Peyer's patch (tissue), 4 donors: ENCODE measurements at regions not wholly inside any gene's neighbourhood (a gene's known extent, or its start where the extent isn't known, plus 50 kb on each side); places are given as distances from the start of the nearest gene placed in this dataset.

Experiments used
- DNase-seq, 3 donors: peaks; one replicate each; pipeline ENCODE4 v3.0.0-alpha.2; 2017 to 2019
- H3K27ac ChIP-seq, 4 donors: fragments of 200-600 bp; sonication (generic); one replicate each; pipeline ENCODE4 v1.5.1; 2016 to 2019
- H3K27me3 ChIP-seq, 2 donors: fragments of 200-600 bp; sonication (generic); one replicate each; pipeline ENCODE4 v1.5.1; 2019
- H3K36me3 ChIP-seq, 3 donors: fragments of 200-600 bp; sonication (generic); one replicate each; pipeline ENCODE4 v1.5.1; 2016 to 2019
- H3K4me1 ChIP-seq, 4 donors: fragments of 200-600 bp; sonication (generic); one replicate each; pipeline ENCODE4 v1.5.1; 2016 to 2019
- H3K4me3 ChIP-seq, 4 donors: fragments of 200-600 bp; sonication (generic); 1 replicate in 3 of 4; 2 replicates in 1 of 4; pipeline ENCODE4 v1.5.1; 2016 to 2019; ENCODE audit warnings: mild to moderate bottlenecking in 1 of 4
- H3K9me3 ChIP-seq, 4 donors: fragments of 200-600 bp; sonication (generic); one replicate each; pipeline ENCODE4 v1.5.1; 2016 to 2019; ENCODE audit warnings: mild to moderate bottlenecking in 1 of 4
- POLR2A ChIP-seq, 2 donors: fragments of 450-650 bp; IDR thresholded peaks; one replicate each; pipeline ENCODE4 v1.5.1; 2017; ENCODE audit warnings: antibody characterized with exemption in 2 of 2, mild to moderate bottlenecking in 2 of 2, moderate library complexity in 2 of 2
- TF ChIP-seq, protein P1 (sequence below), 6 experiments: fragments of 450-650 bp in 4 of 6; fragments of 200-600 bp in 2 of 6; sonication (generic) in 1 of 6; IDR thresholded peaks; one replicate each; pipeline ENCODE4 v1.5.1; 2017 to 2019; ENCODE audit warnings: antibody characterized with exemption in 6 of 6, mild to moderate bottlenecking in 3 of 6, moderate library complexity in 1 of 6

DNA sequence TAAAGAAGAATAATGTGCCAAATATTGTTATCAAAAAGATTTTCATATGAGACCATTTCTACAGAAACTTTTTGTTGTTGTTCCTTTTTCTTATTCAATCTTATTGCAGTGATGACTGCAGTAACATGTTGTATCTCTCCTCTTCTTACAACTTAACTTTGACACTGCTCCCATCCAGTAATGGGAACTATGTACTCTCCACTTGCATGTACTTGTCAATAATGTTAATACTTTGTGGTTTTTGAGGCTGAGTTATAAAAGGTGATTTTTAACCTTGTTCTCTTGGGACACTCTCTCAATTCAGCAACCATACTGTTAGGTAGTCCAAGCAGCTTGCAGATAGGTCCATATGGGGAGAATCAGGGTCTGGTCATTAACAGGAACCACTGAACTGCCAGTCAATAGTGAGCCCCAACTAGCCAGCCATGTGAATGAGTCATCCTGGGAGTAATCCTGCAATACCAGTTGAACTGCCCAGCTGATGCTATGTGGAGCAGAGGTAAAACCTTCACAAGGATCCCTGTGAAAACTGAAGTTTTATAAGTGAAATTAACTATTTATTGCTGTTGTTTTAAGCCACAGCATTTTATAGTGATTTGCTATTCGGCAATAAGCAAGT is 199.6 kb upstream of the DAB2 start:
- TF ChIP-seq, protein P1, sequence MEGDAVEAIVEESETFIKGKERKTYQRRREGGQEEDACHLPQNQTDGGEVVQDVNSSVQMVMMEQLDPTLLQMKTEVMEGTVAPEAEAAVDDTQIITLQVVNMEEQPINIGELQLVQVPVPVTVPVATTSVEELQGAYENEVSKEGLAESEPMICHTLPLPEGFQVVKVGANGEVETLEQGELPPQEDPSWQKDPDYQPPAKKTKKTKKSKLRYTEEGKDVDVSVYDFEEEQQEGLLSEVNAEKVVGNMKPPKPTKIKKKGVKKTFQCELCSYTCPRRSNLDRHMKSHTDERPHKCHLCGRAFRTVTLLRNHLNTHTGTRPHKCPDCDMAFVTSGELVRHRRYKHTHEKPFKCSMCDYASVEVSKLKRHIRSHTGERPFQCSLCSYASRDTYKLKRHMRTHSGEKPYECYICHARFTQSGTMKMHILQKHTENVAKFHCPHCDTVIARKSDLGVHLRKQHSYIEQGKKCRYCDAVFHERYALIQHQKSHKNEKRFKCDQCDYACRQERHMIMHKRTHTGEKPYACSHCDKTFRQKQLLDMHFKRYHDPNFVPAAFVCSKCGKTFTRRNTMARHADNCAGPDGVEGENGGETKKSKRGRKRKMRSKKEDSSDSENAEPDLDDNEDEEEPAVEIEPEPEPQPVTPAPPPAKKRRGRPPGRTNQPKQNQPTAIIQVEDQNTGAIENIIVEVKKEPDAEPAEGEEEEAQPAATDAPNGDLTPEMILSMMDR (IDR thresholded peaks at IDR 0.05) = no peak
- Histone ChIP-seq H3K36me3 (no peaks in the 10 kb centered on the region), H3K9me3 (no peaks in the 10 kb centered on the region), H3K27ac (peak overlapping the region in 3 of 4 donors; percentile 52 to 91 (median 81)), H3K27me3 (no peaks in the 10 kb centered on the region), H3K4me1 (peaks cover 0 to 8% (median 0%) of the 10 kb centered on the region in 4 donors), H3K4me3 (peak overlapping the region in 1 of 4 donors; percentile 9)
- DNase-seq = peak in 1 of 3 donors; percentile 80

DNA sequence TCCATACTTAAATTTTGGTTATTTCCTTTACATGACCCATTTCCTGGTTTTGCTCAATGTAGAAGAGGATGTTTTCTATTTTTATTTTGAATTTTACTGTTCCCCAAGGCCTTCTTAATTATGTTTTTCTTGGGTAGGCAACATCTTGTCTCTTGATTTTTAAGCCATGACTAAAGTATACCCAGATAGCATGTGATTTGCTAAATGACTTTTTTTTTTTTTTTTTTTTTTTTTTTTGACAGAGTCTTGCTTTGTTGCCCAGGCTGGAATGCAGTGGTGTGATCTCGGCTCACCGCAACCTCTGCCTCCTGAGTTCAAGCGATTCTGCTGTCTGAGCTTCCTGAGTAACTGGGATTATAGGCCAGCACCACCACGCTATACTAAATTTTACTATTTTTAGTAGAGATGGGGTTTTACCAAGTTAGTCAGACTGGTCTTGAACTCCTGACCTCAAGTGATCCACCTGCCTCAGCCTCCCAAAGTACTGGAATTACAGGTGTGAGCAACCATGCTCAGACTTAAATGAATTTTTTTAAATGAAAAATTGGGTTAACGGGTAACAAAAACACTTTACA is 198.6 kb upstream of the DAB2 start:
- no peak for DNase-seq
- no peaks in the 10 kb centered on the region for H3K36me3 ChIP-seq
- no peaks in the 10 kb centered on the region for H3K27me3 ChIP-seq
- TF ChIP-seq, protein P1 (IDR thresholded peaks at IDR 0.05) = no peak
- no peak for TF ChIP-seq POLR2A (IDR thresholded peaks at IDR 0.05)
- no peak overlapping the region for H3K27ac ChIP-seq
- no peaks in the 10 kb centered on the region for H3K9me3 ChIP-seq
- peaks cover 0 to 8% (median 0%) of the 10 kb centered on the region in 4 donors for H3K4me1 ChIP-seq
- no peak overlapping the region for H3K4me3 ChIP-seq

DNA sequence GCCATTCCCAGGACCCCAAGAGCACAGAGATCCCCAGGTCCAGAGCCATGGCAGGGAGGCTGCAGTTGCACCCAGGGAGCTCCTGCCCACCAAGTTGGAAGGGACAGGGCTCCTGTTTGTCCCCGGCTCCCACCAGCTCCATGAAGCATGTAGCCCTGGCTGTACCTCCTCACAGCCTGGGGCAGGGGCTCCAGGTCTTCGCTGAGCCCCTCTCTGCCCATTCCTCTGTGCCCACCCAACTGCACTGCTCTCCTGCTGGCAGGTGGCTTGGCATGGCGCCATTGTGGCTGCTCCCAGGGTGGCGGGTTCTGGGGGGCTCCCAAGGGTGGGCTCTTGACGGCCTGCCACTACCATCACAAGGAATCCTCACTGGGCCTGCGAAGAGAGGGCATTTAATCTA is 197.5 kb upstream of the DAB2 start:
- DNase-seq = no peak
- no peak for TF ChIP-seq POLR2A (IDR thresholded peaks at IDR 0.05)
- TF ChIP-seq, protein P1 (IDR thresholded peaks at IDR 0.05) = no peak
- H3K27me3 ChIP-seq = no peaks in the 10 kb centered on the region

DNA sequence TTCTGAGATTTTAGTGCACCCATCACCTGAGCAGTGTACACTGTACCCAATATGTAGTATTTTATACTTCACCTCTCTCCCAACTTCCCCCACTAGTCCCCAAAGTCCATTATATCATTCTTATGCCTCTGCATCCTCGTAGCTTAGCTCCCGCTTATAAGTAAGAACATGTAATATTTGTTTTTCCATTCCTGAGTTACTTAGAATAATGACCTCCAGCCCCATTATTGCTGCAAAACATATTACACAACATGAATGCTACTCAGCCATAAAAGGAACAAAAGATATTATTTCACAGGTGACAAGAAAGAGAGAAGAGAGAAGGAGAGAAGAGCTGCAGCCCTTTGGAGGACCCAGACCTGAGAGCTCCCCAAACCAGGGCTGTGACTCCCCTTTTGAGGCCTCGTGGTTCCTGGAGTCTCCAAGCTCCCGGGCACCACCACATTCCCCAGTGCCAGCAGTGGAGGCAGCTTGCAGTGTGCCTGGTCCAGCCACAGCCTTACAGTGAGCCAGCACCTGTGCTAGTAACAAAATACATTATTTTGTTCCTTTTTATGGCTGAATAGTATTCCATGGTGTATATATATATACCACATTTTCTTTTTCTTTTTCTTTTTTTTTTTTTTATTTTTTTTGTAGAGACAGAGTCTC is 194.5 kb upstream of the DAB2 start:
- Histone ChIP-seq H3K27me3 (no peaks in the 10 kb centered on the region), H3K4me1 (no peaks in the 10 kb centered on the region), H3K27ac (no peak overlapping the region), H3K36me3 (no peaks in the 10 kb centered on the region), H3K4me3 (no peak overlapping the region), H3K9me3 (no peaks in the 10 kb centered on the region)
- TF ChIP-seq, protein P1 (IDR thresholded peaks at IDR 0.05) = no peak
- no peak for TF ChIP-seq POLR2A (IDR thresholded peaks at IDR 0.05)
- no peak for DNase-seq

More for the DNA sequence above, 197.5 kb upstream of the DAB2 start:
- Histone ChIP-seq H3K4me3 (no peak overlapping the region), H3K4me1 (peaks cover 0 to 8% (median 0%) of the 10 kb centered on the region in 4 donors), H3K9me3 (no peaks in the 10 kb centered on the region), H3K27ac (no peak overlapping the region), H3K36me3 (no peaks in the 10 kb centered on the region)

DNA sequence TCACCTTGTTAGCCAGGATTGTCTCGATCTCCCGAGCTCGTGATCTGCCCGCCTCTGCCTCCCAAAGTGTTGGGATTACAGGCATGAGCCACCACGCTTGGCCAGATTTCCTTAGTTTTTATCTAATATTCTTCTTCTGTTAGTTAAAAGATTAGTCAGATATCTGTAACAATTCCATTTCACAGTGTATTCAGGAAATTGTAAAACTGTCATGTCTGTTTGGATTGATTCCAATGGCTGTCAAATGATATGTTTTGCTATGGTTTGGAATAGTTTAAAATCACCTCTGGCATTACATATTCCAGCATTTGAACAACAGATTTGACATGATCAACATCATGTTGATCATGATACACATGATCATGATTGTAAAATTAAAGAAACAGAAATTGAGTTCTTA is 193.6 kb upstream of the DAB2 start:
- H3K36me3 ChIP-seq = no peaks in the 10 kb centered on the region
- DNase-seq = no peak
- no peaks in the 10 kb centered on the region for H3K27me3 ChIP-seq
- TF ChIP-seq, protein P1 (IDR thresholded peaks at IDR 0.05) = no peak
- no peak for TF ChIP-seq POLR2A (IDR thresholded peaks at IDR 0.05)
- no peaks in the 10 kb centered on the region for H3K9me3 ChIP-seq
- H3K27ac ChIP-seq = no peak overlapping the region
- no peaks in the 10 kb centered on the region for H3K4me1 ChIP-seq
- H3K4me3 ChIP-seq = no peak overlapping the region
